OCI-LY3 (cell line): ENCODE measurements at regions not wholly inside any gene's neighbourhood (a gene's known extent, or its start where the extent isn't known, plus 50 kb on each side); places are given as distances from the start of the nearest gene placed in this dataset.

Experiments
- EZH2phosphoT487 ChIP-seq: fragments of 200-600 bp; shearing (Covaris generic); IDR thresholded peaks from 2 replicates; pipeline ENCODE4 v1.6.1; 2018; ENCODE audit warnings: antibody characterized with exemption, mixed run types, low read depth
- TF ChIP-seq, protein P1 (sequence below): fragments of 200-600, 300-600 bp; sonication (generic); IDR thresholded peaks from 2 replicates; pipeline ENCODE4 v1.5.1; 2014; ENCODE audit warnings: antibody characterized with exemption, low read length, low read depth

DNA sequence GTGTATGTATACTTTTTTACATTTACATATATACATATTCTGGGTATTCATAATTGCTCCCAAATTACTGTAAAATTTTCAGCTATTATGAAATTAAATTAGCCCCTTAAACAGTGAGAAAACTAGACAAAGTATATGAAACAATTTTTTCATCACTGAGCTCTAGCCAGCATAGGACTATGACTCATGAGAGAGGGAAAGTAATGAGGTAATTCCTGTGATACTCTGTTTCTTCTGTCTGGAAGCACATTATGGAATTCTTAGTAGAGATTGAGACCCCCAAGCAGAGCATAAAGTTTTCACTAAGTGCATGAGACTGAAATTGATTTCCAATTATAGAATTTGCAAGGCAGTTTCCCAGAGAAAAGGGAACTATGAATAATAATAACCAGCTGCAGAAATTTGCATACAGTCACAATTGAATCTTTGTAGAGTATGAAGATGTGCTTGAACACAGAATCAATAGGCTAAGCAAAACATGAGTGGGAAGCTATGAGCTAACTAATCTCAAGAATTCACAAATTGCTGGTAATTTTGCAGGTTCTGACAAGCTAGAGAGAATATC is 779.3 kb downstream of the ARAP2 start:
- TF ChIP-seq, protein P1, sequence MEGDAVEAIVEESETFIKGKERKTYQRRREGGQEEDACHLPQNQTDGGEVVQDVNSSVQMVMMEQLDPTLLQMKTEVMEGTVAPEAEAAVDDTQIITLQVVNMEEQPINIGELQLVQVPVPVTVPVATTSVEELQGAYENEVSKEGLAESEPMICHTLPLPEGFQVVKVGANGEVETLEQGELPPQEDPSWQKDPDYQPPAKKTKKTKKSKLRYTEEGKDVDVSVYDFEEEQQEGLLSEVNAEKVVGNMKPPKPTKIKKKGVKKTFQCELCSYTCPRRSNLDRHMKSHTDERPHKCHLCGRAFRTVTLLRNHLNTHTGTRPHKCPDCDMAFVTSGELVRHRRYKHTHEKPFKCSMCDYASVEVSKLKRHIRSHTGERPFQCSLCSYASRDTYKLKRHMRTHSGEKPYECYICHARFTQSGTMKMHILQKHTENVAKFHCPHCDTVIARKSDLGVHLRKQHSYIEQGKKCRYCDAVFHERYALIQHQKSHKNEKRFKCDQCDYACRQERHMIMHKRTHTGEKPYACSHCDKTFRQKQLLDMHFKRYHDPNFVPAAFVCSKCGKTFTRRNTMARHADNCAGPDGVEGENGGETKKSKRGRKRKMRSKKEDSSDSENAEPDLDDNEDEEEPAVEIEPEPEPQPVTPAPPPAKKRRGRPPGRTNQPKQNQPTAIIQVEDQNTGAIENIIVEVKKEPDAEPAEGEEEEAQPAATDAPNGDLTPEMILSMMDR, result no peak
- no peak for TF ChIP-seq EZH2phosphoT487
